ENCODE measurements at regions not wholly inside any gene's neighbourhood (a gene's known extent, or its start where the extent isn't known, plus 50 kb on each side); places are given as distances from the start of the nearest gene placed in this dataset.

GRCh38 chr6:138662471-138662870 is 111.1 kb upstream of the CCDC28A start:
- H3K27ac Mint-ChIP-seq = peak overlapping the region; percentile 91
- TF ChIP-seq CTCF (conservative IDR thresholded peaks at IDR 0.05) = no peak

GRCh38 chr6:138663892-138664291 is 109.7 kb upstream of the CCDC28A start:
- H3K36me3 Mint-ChIP-seq = no peaks in the 10 kb centered on the region
- no peaks in the 10 kb centered on the region for H3K9me3 Mint-ChIP-seq
- H3K4me1 Mint-ChIP-seq (ENCODE audit: unreplicated experiment) = peaks cover 14% of the 10 kb centered on the region
- TF ChIP-seq CTCF (conservative IDR thresholded peaks at IDR 0.05) = no peak
- H3K4me3 Mint-ChIP-seq = no peak overlapping the region
- no peaks in the 10 kb centered on the region for H3K27me3 Mint-ChIP-seq
- no peak for DNase-seq (ENCODE audit: extremely low spot score, unreplicated experiment)
- peak overlapping the region; percentile 22 for H3K27ac Mint-ChIP-seq

More at GRCh38 chr6:138662471-138662870, 111.1 kb upstream of the CCDC28A start:
- Mint-ChIP-seq H3K4me3 (peak overlapping the region; percentile 60), H3K36me3 (no peaks in the 10 kb centered on the region), H3K4me1 (ENCODE audit: unreplicated experiment) (peaks cover 11% of the 10 kb centered on the region), H3K27me3 (no peaks in the 10 kb centered on the region), H3K9me3 (no peaks in the 10 kb centered on the region)
- DNase-seq (ENCODE audit: extremely low spot score, unreplicated experiment) = no peak

GRCh38 chr6:138664745-138665144 is 108.8 kb upstream of the CCDC28A start:
- no peak overlapping the region for H3K4me3 Mint-ChIP-seq
- peaks cover 14% of the 10 kb centered on the region for H3K4me1 Mint-ChIP-seq (ENCODE audit: unreplicated experiment)
- no peak overlapping the region for H3K27ac Mint-ChIP-seq
- H3K9me3 Mint-ChIP-seq = no peaks in the 10 kb centered on the region
- H3K27me3 Mint-ChIP-seq = no peaks in the 10 kb centered on the region
- no peak for TF ChIP-seq CTCF (conservative IDR thresholded peaks at IDR 0.05)
- DNase-seq (ENCODE audit: extremely low spot score, unreplicated experiment) = no peak
- H3K36me3 Mint-ChIP-seq = no peaks in the 10 kb centered on the region

- Mint-ChIP-seq H3K27me3 (no peaks in the 10 kb centered on the region), H3K9me3 (no peaks in the 10 kb centered on the region), H3K4me3 (no peak overlapping the region), H3K4me1 (ENCODE audit: unreplicated experiment) (peaks cover 14% of the 10 kb centered on the region), H3K36me3 (no peaks in the 10 kb centered on the region), H3K27ac (no peak overlapping the region)
- DNase-seq (ENCODE audit: extremely low spot score, unreplicated experiment) = no peak
- TF ChIP-seq CTCF (conservative IDR thresholded peaks at IDR 0.05) = no peak
Measured at GRCh38 chr6:138666636-138667035, 106.9 kb upstream of the CCDC28A start.

GRCh38 chr6:138667408-138667807 is 106.2 kb upstream of the CCDC28A start:
- Mint-ChIP-seq H3K4me1 (ENCODE audit: unreplicated experiment) (peaks cover 14% of the 10 kb centered on the region), H3K27ac (no peak overlapping the region), H3K4me3 (no peak overlapping the region), H3K27me3 (no peaks in the 10 kb centered on the region), H3K36me3 (no peaks in the 10 kb centered on the region), H3K9me3 (no peaks in the 10 kb centered on the region)
- DNase-seq (ENCODE audit: extremely low spot score, unreplicated experiment) = no peak
- no peak for TF ChIP-seq CTCF (conservative IDR thresholded peaks at IDR 0.05)

GRCh38 chr6:138671351-138671750 is 102.2 kb upstream of the CCDC28A start:
- H3K36me3 Mint-ChIP-seq = no peaks in the 10 kb centered on the region
- no peak for TF ChIP-seq CTCF (conservative IDR thresholded peaks at IDR 0.05)
- no peaks in the 10 kb centered on the region for H3K9me3 Mint-ChIP-seq
- DNase-seq (ENCODE audit: extremely low spot score, unreplicated experiment) = no peak
- no peaks in the 10 kb centered on the region for H3K27me3 Mint-ChIP-seq
- peaks cover 8% of the 10 kb centered on the region for H3K4me1 Mint-ChIP-seq (ENCODE audit: unreplicated experiment)
- H3K27ac Mint-ChIP-seq = no peak overlapping the region
- H3K4me3 Mint-ChIP-seq = no peak overlapping the region

All from type B pancreatic cell (in vitro differentiated cells).